WTC11 (cell line): ENCODE measurements at regions not wholly inside any gene's neighbourhood (a gene's known extent, or its start where the extent isn't known, plus 50 kb on each side); places are given as distances from the start of the nearest gene placed in this dataset.

ENCODE experiments used
- ATAC-seq: fragments of 200-7000 bp; cut with Tn5 transposase; 2 replicates; pipeline ENCODE4 v1.10.0; 2021; ENCODE audit warnings: mild to moderate bottlenecking, moderate library complexity
- CTCF ChIA-PET: fragments of 300-600 bp; sonication (Branson Sonifier 250); formaldehyde crosslinking; loops from one replicate; lab custom pipeline; 2021; ENCODE audit warnings: antibody characterized with exemption; lab: Charles Lee
- POLR2A ChIA-PET: fragments of 350-600 bp; sonication (Branson Sonifier 250); formaldehyde crosslinking; loops from one replicate; lab custom pipeline; 2021; ENCODE audit warnings: antibody characterized with exemption; lab: Charles Lee
- DNase-seq: peaks from one replicate; pipeline ENCODE4 v3.0.0; 2021; ENCODE audit warnings: low spot score
- H3K27ac Mint-ChIP-seq: 2 replicates; pipeline ENCODE4 v1.8.0; 2021; ENCODE audit warnings: mixed read lengths
- H3K27me3 Mint-ChIP-seq: 2 replicates; pipeline ENCODE4 v1.8.0; 2021; ENCODE audit warnings: low read depth, mild to moderate bottlenecking, moderate library complexity, mixed read lengths
- H3K36me3 Mint-ChIP-seq: 2 replicates; pipeline ENCODE4 v1.8.0; 2021; ENCODE audit warnings: mixed read lengths
- H3K4me1 Mint-ChIP-seq: 2 replicates; pipeline ENCODE4 v1.8.0; 2022; ENCODE audit warnings: mixed read lengths
- H3K4me3 Mint-ChIP-seq: 2 replicates; pipeline ENCODE4 v1.8.0; 2021; ENCODE audit warnings: mild to moderate bottlenecking, moderate library complexity, mixed read lengths
- H3K9me3 Mint-ChIP-seq: 2 replicates; pipeline ENCODE4 v1.8.0; 2021; ENCODE audit warnings: mixed read lengths
- ARID4B ChIP-seq: sonication (generic); formaldehyde crosslinking; IDR thresholded peaks from 2 replicates; pipeline ENCODE4 v1.8.0; 2023; ENCODE audit warnings: missing genetic modification reagents, mild to moderate bottlenecking, borderline replicate concordance
- CREB1 ChIP-seq: sonication (generic); formaldehyde crosslinking; IDR thresholded peaks from 2 replicates; pipeline ENCODE4 v1.8.0; 2023; ENCODE audit warnings: mild to moderate bottlenecking, missing genetic modification reagents
- E2F5 ChIP-seq: sonication (generic); formaldehyde crosslinking; IDR thresholded peaks from 2 replicates; pipeline ENCODE4 v1.8.1; 2022; ENCODE audit warnings: mild to moderate bottlenecking, moderate library complexity, missing genetic modification reagents
- FOXJ3 ChIP-seq: sonication (generic); formaldehyde crosslinking; IDR thresholded peaks from 2 replicates; pipeline ENCODE4 v1.9.0; 2021; ENCODE audit warnings: missing genetic modification reagents, mild to moderate bottlenecking, borderline replicate concordance
- GABPB1 ChIP-seq: sonication (generic); formaldehyde crosslinking; IDR thresholded peaks from 2 replicates; pipeline ENCODE4 v1.8.1; 2023; ENCODE audit warnings: mild to moderate bottlenecking, missing genetic modification reagents
- GTF2I ChIP-seq: fragments of 250-450 bp; sonication (Bioruptor Pico); conservative IDR thresholded peaks from 2 replicates; pipeline ENCODE4 v1.4.0; 2021; ENCODE audit warnings: mild to moderate bottlenecking
- HMGA2 ChIP-seq: fragments of 250-450 bp; sonication (Bioruptor Pico); IDR thresholded peaks from 2 replicates; pipeline ENCODE4 v1.4.0; 2021; ENCODE audit warnings: mild to moderate bottlenecking, moderate library complexity
- NFATC4 ChIP-seq: fragments of 250-450 bp; sonication (Bioruptor Pico); IDR thresholded peaks from 2 replicates; pipeline ENCODE4 v1.9.0; 2021; ENCODE audit warnings: mild to moderate bottlenecking
- NFYB ChIP-seq: sonication (generic); formaldehyde crosslinking; conservative IDR thresholded peaks from 2 replicates; pipeline ENCODE4 v1.8.0; 2022; ENCODE audit warnings: low read depth, missing genetic modification reagents
- RELA ChIP-seq: sonication (generic); formaldehyde crosslinking; IDR thresholded peaks from 2 replicates; pipeline ENCODE4 v1.8.1; 2022; ENCODE audit warnings: missing genetic modification reagents, mild to moderate bottlenecking, borderline replicate concordance
- RORB ChIP-seq: fragments of 250-450 bp; sonication (Bioruptor Pico); IDR thresholded peaks from 2 replicates; pipeline ENCODE4 v1.9.0; 2021; ENCODE audit warnings: mild to moderate bottlenecking
- SMAD3 ChIP-seq: sonication (generic); formaldehyde crosslinking; IDR thresholded peaks from 2 replicates; pipeline ENCODE4 v1.8.0; 2022; ENCODE audit warnings: missing genetic modification reagents, mild to moderate bottlenecking, borderline replicate concordance
- STAT6 ChIP-seq: sonication (generic); formaldehyde crosslinking; conservative IDR thresholded peaks from 2 replicates; pipeline ENCODE4 v1.8.1; 2023; ENCODE audit warnings: mild to moderate bottlenecking, low read depth, missing genetic modification reagents, moderate library complexity
- TEAD4 ChIP-seq: sonication (generic); formaldehyde crosslinking; IDR thresholded peaks from 2 replicates; pipeline ENCODE4 v1.8.0; 2022; ENCODE audit warnings: mild to moderate bottlenecking, missing genetic modification reagents
- USF1 ChIP-seq: sonication (generic); formaldehyde crosslinking; IDR thresholded peaks from 2 replicates; pipeline ENCODE4 v1.8.0; 2022; ENCODE audit warnings: mild to moderate bottlenecking, missing genetic modification reagents
- ZNF219 ChIP-seq: sonication (generic); formaldehyde crosslinking; IDR thresholded peaks from 2 replicates; pipeline ENCODE4 v1.8.0; 2023; ENCODE audit warnings: missing genetic modification reagents, mild to moderate bottlenecking, borderline replicate concordance
- ZNF232 ChIP-seq: sonication (generic); formaldehyde crosslinking; IDR thresholded peaks from 2 replicates; pipeline ENCODE4 v1.8.0; 2022; ENCODE audit warnings: mild to moderate bottlenecking, missing genetic modification reagents
- ZNF263 ChIP-seq: sonication (generic); formaldehyde crosslinking; IDR thresholded peaks from 2 replicates; pipeline ENCODE4 v1.8.1; 2022; ENCODE audit warnings: low read depth, mild to moderate bottlenecking, moderate library complexity, missing genetic modification reagents
- ZNF281 ChIP-seq: sonication (generic); formaldehyde crosslinking; IDR thresholded peaks from 2 replicates; pipeline ENCODE4 v1.8.0; 2023; ENCODE audit warnings: mild to moderate bottlenecking, missing genetic modification reagents

GRCh38 chr4:23041501-23041900 is 348.8 kb downstream of the GBA3 start:
- Mint-ChIP-seq H3K27ac (no peak overlapping the region), H3K36me3 (no peaks in the 10 kb centered on the region), H3K4me3 (no peak overlapping the region)
- ATAC-seq = no peak
- CTCF ChIA-PET = no interaction called here
- no peak for TF ChIP-seq SMAD3 (CRISPR knock-in tag)
- no peak for TF ChIP-seq RORB
- TF ChIP-seq FOXJ3 (CRISPR knock-in tag) = no peak
- no peak for TF ChIP-seq CREB1 (CRISPR knock-in tag)
- no peak for TF ChIP-seq ZNF281 (CRISPR knock-in tag)
- no peak for TF ChIP-seq GTF2I
- no peak for TF ChIP-seq RELA (CRISPR knock-in tag)
- TF ChIP-seq GABPB1 = no peak
- TF ChIP-seq HMGA2 = no peak
- TF ChIP-seq NFATC4 = no peak
- TF ChIP-seq TEAD4 = no peak
- TF ChIP-seq ZNF232 (CRISPR knock-in tag) = no peak
- no peak for TF ChIP-seq NFYB (CRISPR knock-in tag)
- TF ChIP-seq STAT6 = no peak
- TF ChIP-seq ZNF263 (CRISPR knock-in tag) = no peak
- TF ChIP-seq ZNF219 (CRISPR knock-in tag) = no peak
- no peak for TF ChIP-seq E2F5 (CRISPR knock-in tag)
- no peak for TF ChIP-seq ARID4B (CRISPR knock-in tag)
- no peak for TF ChIP-seq USF1
- TF ChIP-seq, all 79 proteins: peak for 0
- POLR2A ChIA-PET = no interaction called here
- no peak for DNase-seq
- 0 out of 2 replicates have a peak, but pooled peaks cover 3% of the 10 kb centered on the region for H3K9me3 Mint-ChIP-seq
- H3K4me1 Mint-ChIP-seq = peaks cover 13% of the 10 kb centered on the region
- peaks cover 8% of the 10 kb centered on the region for H3K27me3 Mint-ChIP-seq
